HFF-Myc (cell line): ENCODE measurements at regions not wholly inside any gene's neighbourhood (a gene's known extent, or its start where the extent isn't known, plus 50 kb on each side); places are given as distances from the start of the nearest gene placed in this dataset.

Experiments
- DNase-seq: peaks from one replicate; pipeline ENCODE4 v3.0.0-alpha.2; 2011; ENCODE audit warnings: low read depth; ENCODE audit errors: extremely low read depth
- H3K4me3 ChIP-seq: replicated peaks from 2 replicates; pipeline ENCODE4 v1.5.1; 2011; ENCODE audit warnings: low read depth, mild to moderate bottlenecking, control low read depth, low read length
- TF ChIP-seq, protein P1 (sequence below): IDR thresholded peaks from 2 replicates; pipeline ENCODE4 v1.5.1; 2012; ENCODE audit warnings: mild to moderate bottlenecking, low read depth, low read length, control low read depth; ENCODE audit errors: missing control alignments

DNA sequence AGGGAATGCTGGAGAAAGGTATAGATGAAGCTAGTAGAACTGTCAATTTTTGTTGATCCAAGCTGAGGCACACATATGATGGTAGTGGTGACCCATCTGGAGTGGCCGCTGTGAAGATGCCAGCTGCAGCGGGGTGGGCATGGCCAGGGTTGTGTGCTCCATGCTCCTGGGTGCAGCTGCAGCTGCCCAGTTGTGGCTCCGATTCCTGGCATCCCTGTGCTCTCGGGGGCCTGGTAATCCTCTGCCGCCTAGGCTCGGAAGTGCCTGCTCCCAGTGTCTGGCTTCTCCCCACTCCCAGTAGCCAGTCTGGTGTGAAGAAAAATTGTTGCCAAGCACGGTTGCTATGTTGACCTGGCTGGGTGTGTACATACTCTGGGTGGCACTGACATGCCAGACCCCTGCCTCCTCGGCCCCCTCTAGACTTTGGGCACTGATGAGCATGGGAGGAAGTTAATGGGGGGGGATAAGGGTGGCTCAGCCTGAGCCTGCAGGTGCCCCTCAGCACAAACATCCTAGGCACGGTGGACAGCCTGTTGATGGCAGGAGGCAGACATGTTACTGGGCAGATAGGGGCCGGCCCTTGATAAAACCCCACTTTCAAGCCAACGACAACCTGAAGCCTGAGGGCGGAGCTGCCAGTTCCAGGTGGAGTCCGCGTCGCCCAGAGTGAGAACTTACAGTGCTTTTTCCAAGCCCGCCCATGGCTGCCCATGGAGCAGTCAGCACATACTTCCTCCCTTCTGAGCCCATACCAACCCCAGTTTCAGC lies 1400.7 kb downstream of the PCDH9 start:
- no peak overlapping the region for H3K4me3 ChIP-seq
- TF ChIP-seq, protein P1, sequence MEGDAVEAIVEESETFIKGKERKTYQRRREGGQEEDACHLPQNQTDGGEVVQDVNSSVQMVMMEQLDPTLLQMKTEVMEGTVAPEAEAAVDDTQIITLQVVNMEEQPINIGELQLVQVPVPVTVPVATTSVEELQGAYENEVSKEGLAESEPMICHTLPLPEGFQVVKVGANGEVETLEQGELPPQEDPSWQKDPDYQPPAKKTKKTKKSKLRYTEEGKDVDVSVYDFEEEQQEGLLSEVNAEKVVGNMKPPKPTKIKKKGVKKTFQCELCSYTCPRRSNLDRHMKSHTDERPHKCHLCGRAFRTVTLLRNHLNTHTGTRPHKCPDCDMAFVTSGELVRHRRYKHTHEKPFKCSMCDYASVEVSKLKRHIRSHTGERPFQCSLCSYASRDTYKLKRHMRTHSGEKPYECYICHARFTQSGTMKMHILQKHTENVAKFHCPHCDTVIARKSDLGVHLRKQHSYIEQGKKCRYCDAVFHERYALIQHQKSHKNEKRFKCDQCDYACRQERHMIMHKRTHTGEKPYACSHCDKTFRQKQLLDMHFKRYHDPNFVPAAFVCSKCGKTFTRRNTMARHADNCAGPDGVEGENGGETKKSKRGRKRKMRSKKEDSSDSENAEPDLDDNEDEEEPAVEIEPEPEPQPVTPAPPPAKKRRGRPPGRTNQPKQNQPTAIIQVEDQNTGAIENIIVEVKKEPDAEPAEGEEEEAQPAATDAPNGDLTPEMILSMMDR, result no peak
- no peak for DNase-seq

DNA sequence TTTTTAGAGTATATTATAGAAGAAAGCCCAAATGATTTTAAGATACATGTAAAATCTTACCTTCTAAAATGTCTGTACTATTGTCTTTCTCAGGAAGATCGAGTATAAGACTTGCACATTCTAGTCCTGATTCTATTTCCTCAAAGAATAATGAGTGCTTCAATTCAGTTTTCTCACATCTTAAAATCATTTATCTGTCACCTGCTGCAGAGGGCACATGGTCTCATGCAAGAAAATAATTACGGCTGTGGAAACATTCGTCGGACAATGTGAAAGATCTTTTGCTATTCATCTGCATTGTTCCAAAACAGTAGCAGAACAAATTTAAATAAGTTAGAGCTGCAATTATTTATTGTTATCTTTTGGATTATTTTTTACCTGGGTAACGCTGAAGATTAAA lies 1403.5 kb downstream of the PCDH9 start:
- TF ChIP-seq, protein P1, result no peak
- DNase-seq, result no peak
- H3K4me3 ChIP-seq, result no peak overlapping the region

DNA sequence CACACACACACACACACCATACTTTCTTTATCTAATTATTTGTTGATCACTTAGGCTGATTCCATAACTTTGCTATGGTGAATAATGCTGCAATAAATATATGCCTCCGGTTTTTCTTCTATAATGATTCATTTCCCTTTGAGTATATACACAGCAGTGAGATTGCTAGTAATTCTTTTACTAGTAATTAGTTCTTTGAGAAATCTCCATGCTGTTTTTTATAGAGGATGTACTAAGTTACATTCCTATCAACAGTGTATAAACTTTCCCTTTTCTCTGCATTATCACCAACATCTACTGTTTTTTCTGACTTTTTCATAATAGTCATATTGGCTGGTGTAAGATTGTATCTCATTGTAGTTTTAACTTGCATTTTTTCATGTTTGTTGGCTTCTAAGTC lies 1405.1 kb downstream of the PCDH9 start:
- DNase-seq, result no peak
- no peak overlapping the region for H3K4me3 ChIP-seq
- TF ChIP-seq, protein P1, result no peak

DNA sequence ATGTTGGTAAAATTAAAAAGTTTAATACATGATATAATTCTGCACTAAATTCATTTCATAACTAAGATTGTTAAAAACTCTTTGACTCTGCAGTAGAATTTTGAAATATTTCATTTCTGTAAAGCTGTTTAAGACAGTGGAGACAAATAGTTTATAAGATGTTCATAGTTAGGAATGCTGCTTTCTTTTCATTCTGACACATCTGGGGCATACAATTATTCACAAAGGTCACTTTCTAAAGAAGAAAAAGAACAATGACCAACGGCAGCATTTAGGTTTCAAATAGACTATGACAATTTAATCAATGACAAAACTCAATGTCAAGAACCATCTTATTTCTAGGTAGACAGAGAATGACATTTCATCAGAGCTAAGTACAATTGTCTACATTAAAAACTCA lies 1422.1 kb downstream of the PCDH9 start:
- H3K4me3 ChIP-seq, result no peak overlapping the region
- no peak for DNase-seq
- TF ChIP-seq, protein P1, result no peak

DNA sequence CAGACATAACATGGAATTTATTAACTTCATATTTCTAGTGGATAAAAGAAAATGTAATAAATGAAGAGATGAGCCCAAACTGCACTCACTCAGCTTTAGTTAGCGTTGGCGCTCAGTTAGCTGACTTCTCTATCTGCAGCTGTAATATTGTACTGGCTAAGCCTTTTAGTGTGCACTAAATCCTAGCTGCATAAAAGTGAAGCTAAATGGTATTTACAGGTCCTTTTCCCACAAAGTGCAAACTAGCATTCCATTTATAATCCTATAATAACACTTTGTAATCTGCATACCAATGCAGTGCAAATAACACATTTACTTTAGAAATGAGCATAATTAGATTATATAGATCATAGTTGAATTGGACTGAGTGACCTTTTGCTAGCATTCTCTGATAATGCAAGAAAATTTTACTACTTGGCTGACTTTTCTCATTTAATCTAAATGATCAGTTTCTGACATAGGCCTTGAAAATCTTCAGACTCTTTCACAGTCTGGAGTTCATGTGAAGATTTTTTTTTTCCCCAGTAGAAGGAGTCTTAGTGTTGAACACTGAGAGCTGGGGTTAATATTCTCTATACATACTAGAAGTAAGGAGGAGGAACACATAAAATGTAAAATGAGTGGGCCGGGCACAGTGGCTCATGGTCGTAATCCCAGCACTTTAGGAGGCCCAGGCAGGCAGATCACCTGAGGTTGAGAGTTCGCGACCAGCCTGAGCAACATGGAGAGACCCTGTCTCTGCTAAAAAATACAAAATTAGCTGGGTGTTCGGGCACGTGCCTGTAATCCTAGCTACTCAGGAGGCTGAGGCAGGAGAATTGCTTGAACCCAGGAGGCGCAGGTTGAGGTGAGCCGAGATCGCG lies 1426.4 kb downstream of the PCDH9 start:
- TF ChIP-seq, protein P1, result no peak
- no peak overlapping the region for H3K4me3 ChIP-seq
- no peak for DNase-seq

DNA sequence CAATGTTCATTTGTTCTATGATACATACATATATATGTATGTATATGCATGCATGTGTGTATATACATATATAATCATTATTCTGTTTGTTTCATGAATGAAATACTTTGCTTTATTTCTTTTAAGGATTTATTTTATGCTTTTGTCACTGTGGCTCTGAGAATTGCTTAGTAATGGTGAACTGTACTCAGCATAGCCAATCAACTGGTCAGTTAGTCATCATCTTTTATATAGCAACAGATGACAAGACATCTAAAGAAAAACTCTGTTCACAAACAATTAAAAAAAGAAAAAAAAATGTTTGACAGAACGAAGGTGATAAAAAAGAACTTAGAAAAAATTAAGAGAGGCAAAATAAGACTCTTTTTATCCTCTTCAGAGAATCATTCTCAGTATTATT lies 1440.3 kb downstream of the PCDH9 start:
- H3K4me3 ChIP-seq, result no peak overlapping the region
- DNase-seq, result no peak
- TF ChIP-seq, protein P1, result no peak
